Fibroblast of lung (primary cell): ENCODE measurements at regions not wholly inside any gene's neighbourhood (a gene's known extent, or its start where the extent isn't known, plus 50 kb on each side); places are given as distances from the start of the nearest gene placed in this dataset.

Experiments
- DNase-seq, 2 donors: peaks; one replicate each; pipeline versions ENCODE4 v3.0.0 to v3.0.0-alpha.2; 2010; ENCODE audit warnings: low read depth in 2 of 2
- H2AFZ ChIP-seq: 2 replicates; pipeline ENCODE4 v1.5.1; 2012; ENCODE audit warnings: low read length, control low read depth, inconsistent platforms
- H3K27ac ChIP-seq: 2 replicates; pipeline ENCODE4 v1.5.1; 2011; ENCODE audit warnings: low read length, control low read depth; ENCODE audit not compliant: insufficient read depth
- H3K27me3 ChIP-seq: 2 replicates; pipeline ENCODE4 v1.5.1; 2011; ENCODE audit warnings: mild to moderate bottlenecking, low read length; ENCODE audit not compliant: control insufficient read depth, insufficient read depth
- H3K36me3 ChIP-seq: 2 replicates; pipeline ENCODE4 v1.5.1; 2011; ENCODE audit warnings: low read length; ENCODE audit not compliant: control insufficient read depth, insufficient read depth
- H3K4me1 ChIP-seq: 2 replicates; pipeline ENCODE4 v1.5.1; 2011; ENCODE audit warnings: low read length; ENCODE audit not compliant: control insufficient read depth, insufficient read depth; ENCODE audit errors: extremely low read depth
- H3K4me2 ChIP-seq: 2 replicates; pipeline ENCODE4 v1.5.1; 2011; ENCODE audit warnings: low read length, control low read depth; ENCODE audit not compliant: insufficient read depth; ENCODE audit errors: extremely low read depth
- H3K4me3 ChIP-seq, 4 experiments: fragments of 200-600 bp in 1 of 4; sonication (generic) in 1 of 4; replicated peaks in 1 of 4; 2 replicates each; pipeline ENCODE4 v1.5.1; 2011 to 2016; ENCODE audit warnings: low read length in 4 of 4, low read depth in 3 of 4, mild to moderate bottlenecking in 3 of 4, control low read depth in 2 of 4, inconsistent platforms in 1 of 4, mixed read lengths in 1 of 4; ENCODE audit not compliant: insufficient read depth in 1 of 4; ENCODE audit errors: control extremely low read depth in 1 of 4
- H3K79me2 ChIP-seq: 2 replicates; pipeline ENCODE4 v1.5.1; 2012; ENCODE audit warnings: mild to moderate bottlenecking, low read length, inconsistent platforms; ENCODE audit not compliant: control insufficient read depth, insufficient read depth
- H3K9ac ChIP-seq: 2 replicates; pipeline ENCODE4 v1.5.1; 2011; ENCODE audit warnings: mild to moderate bottlenecking, low read length, control low read depth; ENCODE audit not compliant: insufficient read depth
- H3K9me3 ChIP-seq: 2 replicates; pipeline ENCODE4 v1.5.1; 2012; ENCODE audit warnings: low read depth, low read length; ENCODE audit not compliant: control insufficient read depth, insufficient read depth
- H4K20me1 ChIP-seq: 2 replicates; pipeline ENCODE4 v1.5.1; 2011; ENCODE audit warnings: low read length; ENCODE audit not compliant: control insufficient read depth, insufficient read depth; ENCODE audit errors: extremely low read depth
- EZH2 ChIP-seq: IDR thresholded peaks from 2 replicates; pipeline ENCODE4 v1.5.1; 2012; ENCODE audit warnings: low read length, control low read depth, mild to moderate bottlenecking; ENCODE audit errors: missing control alignments
- TF ChIP-seq, protein P1 (sequence below), 2 donors: IDR thresholded peaks in 1 of 2; conservative IDR thresholded peaks in 1 of 2; 1 replicate in 1 of 2; 2 replicates in 1 of 2; pipeline ENCODE4 v1.5.1; 2011 to 2012; ENCODE audit warnings: low read length in 2 of 2, control low read depth in 1 of 2, inconsistent platforms in 1 of 2, low read depth in 1 of 2, mild to moderate bottlenecking in 1 of 2

DNA sequence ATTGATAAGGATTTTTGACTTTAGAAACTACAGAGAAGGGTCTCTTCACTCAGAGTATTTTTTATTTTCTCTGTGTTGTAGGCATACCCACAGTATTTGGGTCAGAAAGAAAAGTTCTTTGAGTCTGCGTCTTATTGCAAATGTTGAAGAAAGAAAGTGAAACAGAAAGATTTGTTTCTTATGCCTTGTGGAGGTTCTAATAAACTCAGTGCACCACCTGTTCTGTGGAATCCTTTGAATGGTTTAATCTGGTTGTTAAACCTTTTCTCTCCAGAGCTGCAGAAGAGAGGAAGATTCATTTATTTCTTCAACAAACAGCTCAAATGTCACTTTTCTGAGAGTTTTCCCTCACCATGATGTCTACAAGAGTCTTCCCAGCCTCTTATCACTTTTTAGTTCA is 146.6 kb upstream of the PLEKHG7 start:
- Histone ChIP-seq H3K36me3 (no peaks in the 10 kb centered on the region), H3K27ac (no peak overlapping the region), H3K4me1 (no peaks in the 10 kb centered on the region), H3K4me2 (no peak overlapping the region), H2AFZ (no peak overlapping the region), H3K27me3 (no peaks in the 10 kb centered on the region), H3K9me3 (no peaks in the 10 kb centered on the region), H4K20me1 (no peaks in the 10 kb centered on the region), H3K9ac (no peak overlapping the region), H3K4me3 (no peak overlapping the region), H3K79me2 (no peaks in the 10 kb centered on the region)
- DNase-seq: no peak
- TF ChIP-seq EZH2: no peak
- TF ChIP-seq, protein P1, sequence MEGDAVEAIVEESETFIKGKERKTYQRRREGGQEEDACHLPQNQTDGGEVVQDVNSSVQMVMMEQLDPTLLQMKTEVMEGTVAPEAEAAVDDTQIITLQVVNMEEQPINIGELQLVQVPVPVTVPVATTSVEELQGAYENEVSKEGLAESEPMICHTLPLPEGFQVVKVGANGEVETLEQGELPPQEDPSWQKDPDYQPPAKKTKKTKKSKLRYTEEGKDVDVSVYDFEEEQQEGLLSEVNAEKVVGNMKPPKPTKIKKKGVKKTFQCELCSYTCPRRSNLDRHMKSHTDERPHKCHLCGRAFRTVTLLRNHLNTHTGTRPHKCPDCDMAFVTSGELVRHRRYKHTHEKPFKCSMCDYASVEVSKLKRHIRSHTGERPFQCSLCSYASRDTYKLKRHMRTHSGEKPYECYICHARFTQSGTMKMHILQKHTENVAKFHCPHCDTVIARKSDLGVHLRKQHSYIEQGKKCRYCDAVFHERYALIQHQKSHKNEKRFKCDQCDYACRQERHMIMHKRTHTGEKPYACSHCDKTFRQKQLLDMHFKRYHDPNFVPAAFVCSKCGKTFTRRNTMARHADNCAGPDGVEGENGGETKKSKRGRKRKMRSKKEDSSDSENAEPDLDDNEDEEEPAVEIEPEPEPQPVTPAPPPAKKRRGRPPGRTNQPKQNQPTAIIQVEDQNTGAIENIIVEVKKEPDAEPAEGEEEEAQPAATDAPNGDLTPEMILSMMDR (conservative IDR thresholded peaks at IDR 0.05 in 1 of 2, IDR thresholded peaks at IDR 0.05 in 1 of 2; ENCODE audit: low read depth in 1 of 2, low read length in 2 of 2): no peak

DNA sequence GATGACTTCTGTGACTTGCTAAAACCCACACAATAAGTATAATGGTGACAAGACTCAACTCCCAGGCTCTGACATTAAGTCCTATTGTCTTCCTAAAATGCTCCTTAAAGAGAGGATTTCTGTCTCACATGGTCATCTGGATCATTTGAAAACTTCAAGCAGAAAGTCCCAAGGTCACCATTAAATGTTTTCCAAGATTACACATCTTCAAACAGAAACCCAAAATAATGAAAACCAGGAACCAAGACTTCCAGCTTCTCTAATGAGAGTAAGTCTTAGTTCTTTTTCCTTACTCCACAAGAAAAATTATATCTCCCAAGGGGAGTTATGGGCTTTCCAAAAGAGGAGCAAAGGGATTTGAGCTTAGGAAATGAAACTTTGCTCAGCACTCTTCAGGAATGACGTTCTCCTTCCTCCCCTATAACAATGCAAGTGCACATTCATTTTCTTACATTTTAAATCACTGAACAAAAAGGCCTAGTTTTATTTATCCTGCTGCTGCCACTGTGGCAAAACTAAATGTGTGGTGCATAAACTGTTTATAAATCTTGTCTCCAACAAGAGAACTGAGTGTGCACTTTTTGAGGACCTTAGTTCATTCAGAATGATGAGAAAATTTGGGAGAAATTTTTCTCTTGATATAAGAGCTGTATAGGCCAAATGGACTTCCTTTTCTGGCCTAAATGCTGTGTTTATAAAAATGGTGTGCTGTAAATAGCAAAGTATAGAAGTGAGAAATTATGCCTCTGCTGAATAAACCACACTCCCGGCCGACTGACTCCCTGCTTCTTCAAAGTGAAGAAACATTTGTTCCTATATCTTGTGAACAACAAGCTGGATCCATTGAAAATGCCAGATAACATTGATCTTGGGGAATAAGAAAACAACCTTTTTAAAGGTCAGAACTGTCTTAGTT is 148.4 kb upstream of the PLEKHG7 start:
- Histone ChIP-seq H3K9ac (no peak overlapping the region), H2AFZ (no peak overlapping the region), H3K4me2 (no peak overlapping the region), H3K36me3 (no peaks in the 10 kb centered on the region), H3K9me3 (no peaks in the 10 kb centered on the region), H3K4me3 (no peak overlapping the region), H3K27ac (no peak overlapping the region), H3K79me2 (no peaks in the 10 kb centered on the region), H4K20me1 (no peaks in the 10 kb centered on the region), H3K4me1 (no peaks in the 10 kb centered on the region), H3K27me3 (no peaks in the 10 kb centered on the region)
- peak in 1 of 2 donors; percentile 54 for DNase-seq
- TF ChIP-seq EZH2: no peak
- TF ChIP-seq, protein P1 (conservative IDR thresholded peaks at IDR 0.05 in 1 of 2, IDR thresholded peaks at IDR 0.05 in 1 of 2; ENCODE audit: low read depth in 1 of 2, low read length in 2 of 2): no peak

DNA sequence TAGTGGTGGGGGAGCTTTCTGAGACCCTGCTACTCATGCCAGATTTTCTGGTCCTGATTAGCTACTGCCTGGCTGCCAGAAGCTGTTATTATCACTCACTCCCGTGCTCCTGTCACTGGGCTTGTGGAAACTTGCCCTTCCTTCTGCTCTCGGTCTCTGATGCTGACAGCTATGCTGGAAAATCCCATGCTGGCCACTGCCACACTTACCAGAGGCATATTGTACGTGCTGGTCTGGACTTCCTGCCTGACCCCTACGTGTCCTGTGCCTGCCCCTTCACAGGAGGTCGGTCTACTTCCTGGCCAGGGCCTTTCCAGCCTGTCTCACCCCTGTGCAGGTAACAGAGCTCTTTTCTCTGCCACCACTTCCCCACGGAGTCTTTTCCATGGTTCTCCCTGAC is 149.4 kb upstream of the PLEKHG7 start:
- DNase-seq: no peak
- Histone ChIP-seq H3K79me2 (no peaks in the 10 kb centered on the region), H3K27ac (no peak overlapping the region)

More for the DNA sequence above, 149.4 kb upstream of the PLEKHG7 start:
- Histone ChIP-seq H3K4me3 (no peak overlapping the region), H4K20me1 (no peaks in the 10 kb centered on the region), H3K9me3 (no peaks in the 10 kb centered on the region), H2AFZ (peak overlapping the region; percentile 33), H3K27me3 (no peaks in the 10 kb centered on the region), H3K4me2 (no peak overlapping the region), H3K9ac (no peak overlapping the region), H3K4me1 (no peaks in the 10 kb centered on the region), H3K36me3 (no peaks in the 10 kb centered on the region)
- TF ChIP-seq, protein P1 (conservative IDR thresholded peaks at IDR 0.05 in 1 of 2, IDR thresholded peaks at IDR 0.05 in 1 of 2; ENCODE audit: low read depth in 1 of 2, low read length in 2 of 2): no peak
- TF ChIP-seq EZH2: no peak
